ENCODE measurements at regions not wholly inside any gene's neighbourhood (a gene's known extent, or its start where the extent isn't known, plus 50 kb on each side); places are given as distances from the start of the nearest gene placed in this dataset.

DNA sequence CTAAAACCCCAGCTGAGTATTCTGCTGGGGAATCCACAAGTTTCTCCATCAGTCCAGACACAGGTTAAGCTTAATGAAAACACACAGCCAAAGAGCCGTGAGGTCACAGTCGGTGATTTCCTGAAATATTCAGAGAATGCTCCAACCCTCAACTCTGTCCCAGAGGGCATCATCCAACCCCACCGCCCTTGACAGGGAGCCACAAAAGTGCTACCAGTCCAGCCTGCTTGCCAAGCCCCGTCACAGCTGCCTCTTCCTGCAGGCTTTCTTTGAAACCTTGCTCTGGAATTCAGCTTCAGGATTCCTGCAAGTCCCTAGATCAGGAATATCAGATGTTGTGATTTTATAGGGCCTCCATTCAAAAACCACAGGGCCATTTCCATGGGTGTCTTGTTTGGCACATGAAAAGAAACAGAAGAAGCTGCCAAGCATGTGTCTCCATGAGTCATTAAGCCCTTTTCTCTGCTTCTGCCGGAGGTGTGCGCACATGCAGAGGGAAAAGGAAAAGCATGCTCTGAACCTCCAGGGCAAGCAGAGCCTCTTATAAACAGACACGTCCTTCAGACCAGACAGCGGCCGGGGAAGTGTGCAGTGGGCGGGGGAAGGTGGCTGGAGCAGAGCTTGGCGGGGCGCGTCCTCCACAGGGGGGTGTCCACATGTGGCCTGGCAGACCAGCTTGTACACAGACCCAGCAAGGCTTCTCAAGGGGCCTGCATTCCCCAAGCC, 164.7 kb downstream of the KATNAL1 start:
- H3K23ac ChIP-seq (ENCODE audit: low read length): no peak overlapping the region
- H3K4me2 ChIP-seq (ENCODE audit: low read length): peak overlapping the region; percentile 14
- WGBS (ENCODE audit: extremely low coverage, insufficient coverage, insufficient read length): no CpG with 5 or more reads among the region's 13 CpGs
- no peak overlapping the region for H3K4ac ChIP-seq (ENCODE audit: low read depth, low read length)
- peak overlapping the region; percentile 91 for H2BK12ac ChIP-seq (ENCODE audit: low read length)
- H4K12ac ChIP-seq (ENCODE audit: low read depth, low read length): no peak overlapping the region
- H2BK120ac ChIP-seq (ENCODE audit: insufficient read depth, low read length, poor library complexity): peak overlapping the region; percentile 96
- peaks cover 2% of the 10 kb centered on the region for H3K9me3 ChIP-seq (ENCODE audit: insufficient read depth, low read depth, low read length)
- peak overlapping the region; percentile 94 for H3K18ac ChIP-seq (ENCODE audit: low read length)
- peaks cover 45% of the 10 kb centered on the region for H3K79me1 ChIP-seq (ENCODE audit: low read length)
- no peak overlapping the region for H3K4me3 ChIP-seq (ENCODE audit: low read depth, low read length)
- H2AK5ac ChIP-seq (ENCODE audit: low read length): peak overlapping the region; percentile 72
- peak overlapping the region; percentile 98 for H4K91ac ChIP-seq (ENCODE audit: low read depth, low read length)
- peak overlapping the region; percentile 67 for H4K8ac ChIP-seq (ENCODE audit: low read depth, low read length)
- H3K14ac ChIP-seq (ENCODE audit: low read length): peak overlapping the region; percentile 94
- peak overlapping the region; percentile 27 for H2AFZ ChIP-seq (ENCODE audit: insufficient read depth, low read length, poor library complexity)
- no peaks in the 10 kb centered on the region for H3K36me3 ChIP-seq (ENCODE audit: control insufficient read depth in 1 of 2, insufficient read depth in 2 of 2, low read length in 2 of 2)
- H3K27me3 ChIP-seq (ENCODE audit: insufficient read depth, low read length): no peaks in the 10 kb centered on the region
- H3K9ac ChIP-seq (ENCODE audit: low read length): no peak overlapping the region
- H2BK5ac ChIP-seq (ENCODE audit: low read depth, low read length, poor library complexity): peak overlapping the region; percentile 91
- peaks cover 6% of the 10 kb centered on the region for H3K79me2 ChIP-seq (ENCODE audit: control insufficient read depth, insufficient read depth, low read length, poor library complexity)
- H3K4me1 ChIP-seq (ENCODE audit: control insufficient read depth in 1 of 2, insufficient read depth in 2 of 2, low read length in 2 of 2): peaks cover 20 to 24% of the 10 kb centered on the region in 2 experiments
- peak; percentile 97 for DNase-seq
- peak overlapping the region; percentile 99 for H3K27ac ChIP-seq (ENCODE audit: low read depth, low read length)

DNA sequence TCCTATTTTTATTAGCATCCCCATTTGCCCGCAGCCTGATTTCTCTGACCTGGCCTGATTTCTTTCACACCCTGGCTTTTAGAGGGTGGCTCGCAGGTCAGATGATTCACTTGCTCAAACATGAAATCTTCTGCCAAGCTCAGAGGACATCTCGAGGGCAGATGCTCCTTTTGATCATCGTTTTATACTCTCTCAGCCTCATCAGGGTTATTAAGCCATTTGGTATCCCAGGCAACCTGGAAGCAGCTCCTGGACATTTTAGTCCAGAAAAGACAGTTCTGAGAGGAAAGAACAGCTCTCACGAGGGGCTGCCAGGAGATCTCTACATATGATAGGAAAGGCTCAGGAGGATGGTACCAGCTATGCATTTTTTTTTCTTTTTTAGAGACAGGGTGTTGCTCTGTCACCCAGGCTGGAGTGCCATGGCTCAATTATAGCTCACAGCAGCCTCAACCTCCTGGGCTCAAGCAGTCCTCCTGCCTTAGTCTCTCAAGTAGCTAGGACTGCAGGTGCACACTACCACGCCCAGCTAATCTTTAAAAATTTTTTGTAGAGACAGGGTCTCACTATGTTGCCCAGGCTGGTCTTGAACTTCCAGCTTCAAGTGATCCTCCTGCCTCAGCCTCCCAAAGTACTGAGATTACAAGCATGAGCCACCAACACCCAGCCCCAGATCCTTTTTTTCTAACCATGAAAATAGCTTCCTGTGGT, 165.4 kb downstream of the KATNAL1 start:
- peaks cover 2% of the 10 kb centered on the region for H3K9me3 ChIP-seq (ENCODE audit: insufficient read depth, low read depth, low read length)
- no peak overlapping the region for H3K4me3 ChIP-seq (ENCODE audit: low read depth, low read length)
- peak overlapping the region; percentile 73 for H4K91ac ChIP-seq (ENCODE audit: low read depth, low read length)
- peak overlapping the region; percentile 88 for H2BK5ac ChIP-seq (ENCODE audit: low read depth, low read length, poor library complexity)
- H3K23ac ChIP-seq (ENCODE audit: low read length): no peak overlapping the region
- no peak overlapping the region for H3K4me2 ChIP-seq (ENCODE audit: low read length)
- H3K9ac ChIP-seq (ENCODE audit: low read length): no peak overlapping the region
- peaks cover 45% of the 10 kb centered on the region for H3K79me1 ChIP-seq (ENCODE audit: low read length)
- peak overlapping the region; percentile 6 for H2AK5ac ChIP-seq (ENCODE audit: low read length)
- no peak overlapping the region for H4K12ac ChIP-seq (ENCODE audit: low read depth, low read length)
- H2BK120ac ChIP-seq (ENCODE audit: insufficient read depth, low read length, poor library complexity): peak overlapping the region; percentile 18
- WGBS (ENCODE audit: extremely low coverage, insufficient coverage, insufficient read length): no CpG with 5 or more reads among the region's 6 CpGs
- peak overlapping the region; percentile 61 for H3K4ac ChIP-seq (ENCODE audit: low read depth, low read length)
- H3K27ac ChIP-seq (ENCODE audit: low read depth, low read length): peak overlapping the region; percentile 97
- DNase-seq: no peak
- H2BK12ac ChIP-seq (ENCODE audit: low read length): peak overlapping the region; percentile 50
- no peak overlapping the region for H2AFZ ChIP-seq (ENCODE audit: insufficient read depth, low read length, poor library complexity)
- H3K18ac ChIP-seq (ENCODE audit: low read length): peak overlapping the region; percentile 46
- H3K79me2 ChIP-seq (ENCODE audit: control insufficient read depth, insufficient read depth, low read length, poor library complexity): peaks cover 6% of the 10 kb centered on the region
- H3K27me3 ChIP-seq (ENCODE audit: insufficient read depth, low read length): no peaks in the 10 kb centered on the region
- peaks cover 20 to 24% of the 10 kb centered on the region in 2 experiments for H3K4me1 ChIP-seq (ENCODE audit: control insufficient read depth in 1 of 2, insufficient read depth in 2 of 2, low read length in 2 of 2)
- no peaks in the 10 kb centered on the region for H3K36me3 ChIP-seq (ENCODE audit: control insufficient read depth in 1 of 2, insufficient read depth in 2 of 2, low read length in 2 of 2)
- peak overlapping the region; percentile 68 for H3K14ac ChIP-seq (ENCODE audit: low read length)
- H4K8ac ChIP-seq (ENCODE audit: low read depth, low read length): peak overlapping the region; percentile 30

DNA sequence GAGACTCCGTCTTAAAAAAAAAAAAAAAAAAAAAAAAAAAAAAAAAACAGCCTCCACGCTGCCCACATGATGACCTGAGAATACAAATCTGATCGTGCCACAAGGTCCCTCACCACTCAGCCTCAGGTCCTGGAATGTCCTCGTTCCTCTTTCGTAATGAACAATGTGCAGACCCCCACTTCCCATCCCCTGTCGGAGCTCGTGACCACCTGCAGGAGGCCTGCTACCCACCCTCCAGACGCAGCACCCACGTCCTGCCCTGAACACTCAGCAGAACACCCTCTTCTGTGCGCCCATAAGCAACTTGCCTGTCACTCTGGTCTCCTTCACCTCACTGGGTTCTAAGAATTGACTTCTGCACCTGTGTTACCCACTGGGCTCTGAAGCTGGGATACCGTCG, 166.4 kb downstream of the KATNAL1 start:
- Histone ChIP-seq H3K79me1 (ENCODE audit: low read length) (peaks cover 48% of the 10 kb centered on the region), H3K9ac (ENCODE audit: low read length) (no peak overlapping the region), H2BK120ac (ENCODE audit: insufficient read depth, low read length, poor library complexity) (peak overlapping the region; percentile 18), H4K8ac (ENCODE audit: low read depth, low read length) (peak overlapping the region; percentile 15), H3K4me3 (ENCODE audit: low read depth, low read length) (no peak overlapping the region), H2BK5ac (ENCODE audit: low read depth, low read length, poor library complexity) (peak overlapping the region; percentile 88), H3K4ac (ENCODE audit: low read depth, low read length) (peak overlapping the region; percentile 5), H3K36me3 (ENCODE audit: control insufficient read depth in 1 of 2, insufficient read depth in 2 of 2, low read length in 2 of 2) (no peaks in the 10 kb centered on the region), H3K4me1 (ENCODE audit: control insufficient read depth in 1 of 2, insufficient read depth in 2 of 2, low read length in 2 of 2) (peaks cover 20 to 24% of the 10 kb centered on the region in 2 experiments), H3K4me2 (ENCODE audit: low read length) (no peak overlapping the region), H3K79me2 (ENCODE audit: control insufficient read depth, insufficient read depth, low read length, poor library complexity) (peaks cover 6% of the 10 kb centered on the region), H4K91ac (ENCODE audit: low read depth, low read length) (peak overlapping the region; percentile 73), H3K14ac (ENCODE audit: low read length) (peak overlapping the region; percentile 37), H3K27ac (ENCODE audit: low read depth, low read length) (peak overlapping the region; percentile 97), H4K12ac (ENCODE audit: low read depth, low read length) (no peak overlapping the region), H3K18ac (ENCODE audit: low read length) (peak overlapping the region; percentile 39), H2BK12ac (ENCODE audit: low read length) (peak overlapping the region; percentile 53), H3K23ac (ENCODE audit: low read length) (no peak overlapping the region), H2AK5ac (ENCODE audit: low read length) (peak overlapping the region; percentile 40), H2AFZ (ENCODE audit: insufficient read depth, low read length, poor library complexity) (peak overlapping the region; percentile 1), H3K27me3 (ENCODE audit: insufficient read depth, low read length) (no peaks in the 10 kb centered on the region), H3K9me3 (ENCODE audit: insufficient read depth, low read depth, low read length) (peaks cover 5% of the 10 kb centered on the region)
- no CpG with 5 or more reads among the region's 12 CpGs for WGBS (ENCODE audit: extremely low coverage, insufficient coverage, insufficient read length)
- no peak for DNase-seq

DNA sequence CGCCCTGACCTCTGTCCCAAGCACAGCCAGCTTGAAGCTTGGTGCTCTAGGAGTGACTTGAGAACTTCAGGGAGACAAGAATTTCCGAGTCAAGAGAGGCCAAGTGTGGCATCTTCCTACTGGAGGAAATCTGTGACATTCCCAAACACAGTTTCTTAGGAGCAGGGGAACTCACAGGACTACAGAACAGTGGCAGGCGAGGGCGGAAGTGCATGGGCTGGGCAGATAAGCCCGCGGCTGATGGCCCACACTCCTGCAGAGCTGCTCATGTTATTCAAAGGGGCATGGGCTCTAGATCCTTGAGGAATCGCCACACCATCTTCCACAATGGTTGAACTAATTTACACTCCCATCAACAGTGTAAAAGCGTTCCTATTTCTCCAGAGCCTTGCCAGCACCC, 168.8 kb downstream of the KATNAL1 start:
- Histone ChIP-seq H3K27ac (ENCODE audit: low read depth, low read length) (no peak overlapping the region), H3K79me1 (ENCODE audit: low read length) (peaks cover 51% of the 10 kb centered on the region), H3K27me3 (ENCODE audit: insufficient read depth, low read length) (no peaks in the 10 kb centered on the region), H2BK120ac (ENCODE audit: insufficient read depth, low read length, poor library complexity) (peak overlapping the region; percentile 52), H3K4me2 (ENCODE audit: low read length) (no peak overlapping the region), H2BK12ac (ENCODE audit: low read length) (peak overlapping the region; percentile 70), H3K14ac (ENCODE audit: low read length) (peak overlapping the region; percentile 65), H4K91ac (ENCODE audit: low read depth, low read length) (peak overlapping the region; percentile 59), H4K8ac (ENCODE audit: low read depth, low read length) (peak overlapping the region; percentile 31), H3K4me3 (ENCODE audit: low read depth, low read length) (no peak overlapping the region), H3K9me3 (ENCODE audit: insufficient read depth, low read depth, low read length) (peaks cover 5% of the 10 kb centered on the region), H2AFZ (ENCODE audit: insufficient read depth, low read length, poor library complexity) (no peak overlapping the region), H3K36me3 (ENCODE audit: control insufficient read depth in 1 of 2, insufficient read depth in 2 of 2, low read length in 2 of 2) (no peaks in the 10 kb centered on the region), H3K9ac (ENCODE audit: low read length) (no peak overlapping the region), H3K23ac (ENCODE audit: low read length) (no peak overlapping the region), H3K4me1 (ENCODE audit: control insufficient read depth in 1 of 2, insufficient read depth in 2 of 2, low read length in 2 of 2) (peaks cover 26 to 36% of the 10 kb centered on the region in 2 experiments), H3K79me2 (ENCODE audit: control insufficient read depth, insufficient read depth, low read length, poor library complexity) (peaks cover 5% of the 10 kb centered on the region), H4K12ac (ENCODE audit: low read depth, low read length) (no peak overlapping the region), H2BK5ac (ENCODE audit: low read depth, low read length, poor library complexity) (peak overlapping the region; percentile 18), H3K18ac (ENCODE audit: low read length) (no peak overlapping the region), H2AK5ac (ENCODE audit: low read length) (peak overlapping the region; percentile 53), H3K4ac (ENCODE audit: low read depth, low read length) (no peak overlapping the region)
- no peak for DNase-seq
- no CpG with 5 or more reads among the region's 8 CpGs for WGBS (ENCODE audit: extremely low coverage, insufficient coverage, insufficient read length)
